ENCODE measurements at regions not wholly inside any gene's neighbourhood (a gene's known extent, or its start where the extent isn't known, plus 50 kb on each side); places are given as distances from the start of the nearest gene placed in this dataset.

DNA sequence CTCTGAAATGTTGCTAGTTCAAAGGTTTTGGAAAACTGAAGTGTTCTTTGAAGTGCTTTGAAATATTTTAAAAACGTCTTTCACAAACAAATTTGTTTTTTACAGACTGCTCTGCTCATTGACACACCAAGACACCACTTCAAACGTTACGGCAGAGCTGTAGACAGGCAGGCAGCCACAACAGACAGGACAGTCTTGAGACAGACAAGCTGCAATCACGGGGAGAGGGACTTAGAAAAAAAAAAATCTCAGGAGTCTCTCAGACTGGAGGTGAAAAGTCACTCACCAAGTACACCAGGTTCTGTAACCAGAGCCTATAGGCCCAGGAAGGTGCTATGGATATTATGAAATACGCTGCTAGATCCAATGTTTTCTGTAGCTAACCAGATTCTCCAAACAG, 135.4 kb downstream of the ISL1 start:
- dilution Hi-C loops (cut with HindIII; ENCODE audit: low sequenced_read_pairs, unreplicated experiment), result no loop called here
- no peak for TF ChIP-seq MAZ (IDR thresholded peaks at IDR 0.05; ENCODE audit: borderline replicate concordance, low read depth, low read length)
- TF ChIP-seq, protein P1, sequence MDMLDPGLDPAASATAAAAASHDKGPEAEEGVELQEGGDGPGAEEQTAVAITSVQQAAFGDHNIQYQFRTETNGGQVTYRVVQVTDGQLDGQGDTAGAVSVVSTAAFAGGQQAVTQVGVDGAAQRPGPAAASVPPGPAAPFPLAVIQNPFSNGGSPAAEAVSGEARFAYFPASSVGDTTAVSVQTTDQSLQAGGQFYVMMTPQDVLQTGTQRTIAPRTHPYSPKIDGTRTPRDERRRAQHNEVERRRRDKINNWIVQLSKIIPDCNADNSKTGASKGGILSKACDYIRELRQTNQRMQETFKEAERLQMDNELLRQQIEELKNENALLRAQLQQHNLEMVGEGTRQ (IDR thresholded peaks at IDR 0.05; ENCODE audit: low read depth, low read length), result no peak
- TF ChIP-seq BHLHE40 (IDR thresholded peaks at IDR 0.05; ENCODE audit: low read depth, low read length), result no peak
- no peak for TF ChIP-seq RCOR1 (IDR thresholded peaks at IDR 0.05; ENCODE audit: insufficient replicate concordance, low read length)
- Histone ChIP-seq H2BK20ac (ENCODE audit: low read depth, low read length) (no peak overlapping the region), H3K36me3 (ENCODE audit: control insufficient read depth, insufficient read depth, low read length) (no peaks in the 10 kb centered on the region), H4K20me1 (ENCODE audit: insufficient read depth, low read length) (no peaks in the 10 kb centered on the region), H2BK120ac (ENCODE audit: low read depth, low read length) (no peak overlapping the region), H2BK5ac (ENCODE audit: low read depth, low read length, poor library complexity, severe bottlenecking) (no peak overlapping the region), H2AK5ac (ENCODE audit: low read depth, low read length) (no peak overlapping the region), H4K8ac (ENCODE audit: low read depth in 2 of 2, low read length in 2 of 2) (no peak overlapping the region), H3K9me1 (ENCODE audit: insufficient read depth, low read length) (no peaks in the 10 kb centered on the region), H2AFZ (replicated peaks; ENCODE audit: low read length, poor library complexity) (no peak overlapping the region), H3K9ac (ENCODE audit: low read depth, low read length) (no peak overlapping the region), H3K27ac (ENCODE audit: insufficient read depth, low read length) (no peak overlapping the region), H3K4me1 (ENCODE audit: control insufficient read depth, insufficient read depth, low read length) (no peaks in the 10 kb centered on the region), H3K56ac (ENCODE audit: extremely low read depth, insufficient read depth, low read length) (no peak overlapping the region), H4K91ac (ENCODE audit: insufficient read depth, low read depth, low read length) (no peak overlapping the region), H3K23ac (ENCODE audit: low read depth, low read length) (no peak overlapping the region), H2AK9ac (replicated peaks; ENCODE audit: low read depth, low read length, poor library complexity) (no peak overlapping the region), H3K27me3 (ENCODE audit: control insufficient read depth, insufficient read depth, low read length) (no peaks in the 10 kb centered on the region), H3K18ac (ENCODE audit: low read depth, low read length) (no peak overlapping the region), H4K5ac (ENCODE audit: low read depth, low read length) (no peak overlapping the region), H3K4me2 (ENCODE audit: low read depth, low read length) (no peak overlapping the region), H2BK15ac (ENCODE audit: low read depth, low read length) (no peak overlapping the region), H3K4ac (ENCODE audit: low read depth, low read length) (no peak overlapping the region), H3K14ac (replicated peaks; ENCODE audit: low read depth, low read length) (no peak overlapping the region), H3K9me3 (ENCODE audit: control insufficient read depth, insufficient read depth, low read length) (no peaks in the 10 kb centered on the region), H3K4me3 (ENCODE audit: insufficient read depth, low read depth, low read length) (no peak overlapping the region), H3K79me1 (ENCODE audit: low read depth in 1 of 2, low read length in 2 of 2) (no peaks in the 10 kb centered on the region)
- intact Hi-C loops (cut with micrococcal nuclease), result no loop called here
- DNase-seq (no peak), ATAC-seq (ENCODE audit: low read depth) (no peak)
- ChIA-PET CTCF (no interaction called here), POLR2A (ENCODE audit: unreplicated experiment) (no interaction called here)
- no CpG with 5 or more reads among the region's 5 CpGs for WGBS, 2 experiments (ENCODE audit: extremely low coverage in 2 of 2, insufficient read length in 1 of 2)
- in situ Hi-C loops (cut with MboI; ENCODE audit: low sequenced_read_pairs), result no loop called here
- no TSS peak for BruUV-seq (replicated peaks)
